Right cardiac atrium (tissue), 5 donors: ENCODE measurements at regions not wholly inside any gene's neighbourhood (a gene's known extent, or its start where the extent isn't known, plus 50 kb on each side); places are given as distances from the start of the nearest gene placed in this dataset.

Experiments used
- ATAC-seq, 2 donors: fragments of 200-7000 bp; cut with Tn5 transposase; one replicate each; pipeline versions ENCODE4 v1.8.0 to v1.9.1; 2020; ENCODE audit warnings: moderate library complexity in 2 of 2, mild to moderate bottlenecking in 1 of 2
- DNase-seq, 3 donors: peaks; one replicate each; pipeline ENCODE4 v3.0.0-alpha.2; 2020
- H3K27ac ChIP-seq: one replicate; pipeline ENCODE4 v1.5.1; 2013; ENCODE audit warnings: mild to moderate bottlenecking, low read length, control low read depth, moderate library complexity
- H3K27me3 ChIP-seq: one replicate; pipeline ENCODE4 v1.6.1; 2013; ENCODE audit not compliant: control insufficient read depth, insufficient read depth
- H3K4me1 ChIP-seq: one replicate; pipeline ENCODE4 v1.6.1; 2013; ENCODE audit warnings: low read length; ENCODE audit not compliant: control insufficient read depth, insufficient read depth
- H3K4me3 ChIP-seq: one replicate; pipeline ENCODE4 v1.5.1; 2013; ENCODE audit warnings: low read length, control low read depth
- H3K9me3 ChIP-seq: one replicate; pipeline ENCODE4 v1.6.1; 2013; ENCODE audit warnings: low read length; ENCODE audit not compliant: control insufficient read depth
- WGBS: extraction: QIAGEN DNeasy Blood & Tissue Kit; methylation state at CpG from one replicate; pipeline ENCODE4 v1.1.7; 2013; 5-methylcytosine and 5-hydroxymethylcytosine counted together
- intact Hi-C, 4 donors: fragments of 100-400 bp; cut with DNase I; formaldehyde crosslinking; loops; one replicate each; pipeline versions ENCODE4 v1.11.0 to v1.14.0; 2022 to 2023
- donor health status: healthy with polysubstance abuse.
- donor health status: DM: no; HTN: yes; CAD: no.
- donor health status: DM: no; HTN: no; CAD: no.
- donor health status: DM: no; HTN: yes; CAD: no; lungs with severe emphysema.
- donor health status: DM: yes; HTN: yes; CAD: no.

GRCh38 chrX:122572461-122572860 lies 611.6 kb upstream of the GRIA3 start:
- no peak overlapping the region for H3K4me3 ChIP-seq
- no peak overlapping the region for H3K27ac ChIP-seq
- DNase-seq: no peak
- no peaks in the 10 kb centered on the region for H3K27me3 ChIP-seq
- no peak for ATAC-seq
- no peaks in the 10 kb centered on the region for H3K9me3 ChIP-seq
- H3K4me1 ChIP-seq: no peaks in the 10 kb centered on the region
- 74% methylated on average over 4 of the region's 4 CpGs for WGBS
- intact Hi-C loops: no loop called here

- Histone ChIP-seq H3K27me3 (no peaks in the 10 kb centered on the region), H3K27ac (no peak overlapping the region), H3K9me3 (no peaks in the 10 kb centered on the region), H3K4me3 (no peak overlapping the region), H3K4me1 (no peaks in the 10 kb centered on the region)
- 77% methylated on average over 2 of the region's 2 CpGs for WGBS
- no peak for ATAC-seq
- DNase-seq: no peak
- intact Hi-C loops: no loop called here
Observed at GRCh38 chrX:122579036-122579435, 605.0 kb upstream of the GRIA3 start.

- 86% methylated on average over 2 of the region's 2 CpGs for WGBS
- Histone ChIP-seq H3K27me3 (no peaks in the 10 kb centered on the region), H3K4me1 (no peaks in the 10 kb centered on the region), H3K9me3 (no peaks in the 10 kb centered on the region), H3K4me3 (no peak overlapping the region), H3K27ac (no peak overlapping the region)
- ATAC-seq (no peak), DNase-seq (no peak)
- intact Hi-C loops: no loop called here
Observed at GRCh38 chrX:122579526-122579925, 604.6 kb upstream of the GRIA3 start.

GRCh38 chrX:122582280-122582974 lies 601.7 kb upstream of the GRIA3 start:
- Histone ChIP-seq H3K27ac (no peak overlapping the region), H3K9me3 (no peaks in the 10 kb centered on the region), H3K27me3 (no peaks in the 10 kb centered on the region), H3K4me3 (no peak overlapping the region), H3K4me1 (no peaks in the 10 kb centered on the region)
- WGBS: 74% methylated on average over 4 of the region's 4 CpGs
- ATAC-seq (no peak), DNase-seq (no peak)
- intact Hi-C loops: no loop called here

- Histone ChIP-seq H3K4me1 (no peaks in the 10 kb centered on the region), H3K4me3 (no peak overlapping the region), H3K27ac (no peak overlapping the region), H3K27me3 (no peaks in the 10 kb centered on the region), H3K9me3 (no peaks in the 10 kb centered on the region)
- DNase-seq (no peak), ATAC-seq (no peak)
- intact Hi-C loops: no loop called here
Observed at GRCh38 chrX:122582975-122583305, 601.1 kb upstream of the GRIA3 start.

GRCh38 chrX:122583551-122583950 lies 600.5 kb upstream of the GRIA3 start:
- Histone ChIP-seq H3K9me3 (no peaks in the 10 kb centered on the region), H3K4me3 (no peak overlapping the region), H3K27me3 (no peaks in the 10 kb centered on the region), H3K4me1 (no peaks in the 10 kb centered on the region), H3K27ac (no peak overlapping the region)
- intact Hi-C loops: no loop called here
- ATAC-seq (no peak), DNase-seq (no peak)
- 61% methylated on average over 3 of the region's 3 CpGs for WGBS

GRCh38 chrX:122584981-122585380 lies 599.1 kb upstream of the GRIA3 start:
- Histone ChIP-seq H3K4me3 (no peak overlapping the region), H3K4me1 (no peaks in the 10 kb centered on the region), H3K27ac (no peak overlapping the region), H3K9me3 (no peaks in the 10 kb centered on the region), H3K27me3 (no peaks in the 10 kb centered on the region)
- 39% methylated on average over 2 of the region's 2 CpGs for WGBS
- DNase-seq (no peak), ATAC-seq (no peak)
- intact Hi-C loops: no loop called here

GRCh38 chrX:122586831-122587230 lies 597.2 kb upstream of the GRIA3 start:
- no peaks in the 10 kb centered on the region for H3K9me3 ChIP-seq
- ATAC-seq (no peak), DNase-seq (no peak)
- WGBS: 72% methylated on average over 1 of the region's 1 CpG
- no peaks in the 10 kb centered on the region for H3K27me3 ChIP-seq
- no peak overlapping the region for H3K27ac ChIP-seq
- intact Hi-C loops: no loop called here
- H3K4me1 ChIP-seq: no peaks in the 10 kb centered on the region
- H3K4me3 ChIP-seq: no peak overlapping the region

- Histone ChIP-seq H3K4me3 (no peak overlapping the region), H3K4me1 (no peaks in the 10 kb centered on the region), H3K9me3 (no peaks in the 10 kb centered on the region), H3K27me3 (no peaks in the 10 kb centered on the region), H3K27ac (no peak overlapping the region)
- DNase-seq: no peak
- ATAC-seq: no peak
- WGBS: 56% methylated on average over 2 of the region's 2 CpGs
- intact Hi-C loops: no loop called here
Observed at GRCh38 chrX:122591546-122591945, 592.5 kb upstream of the GRIA3 start.

- Histone ChIP-seq H3K27me3 (no peaks in the 10 kb centered on the region), H3K4me3 (no peak overlapping the region), H3K27ac (no peak overlapping the region), H3K9me3 (no peaks in the 10 kb centered on the region), H3K4me1 (no peaks in the 10 kb centered on the region)
- DNase-seq: no peak
- no peak for ATAC-seq
- intact Hi-C loops: no loop called here
Observed at GRCh38 chrX:122596998-122597397, 587.1 kb upstream of the GRIA3 start.

GRCh38 chrX:122622795-122623194 lies 561.3 kb upstream of the GRIA3 start:
- no peak for ATAC-seq
- 79% methylated on average over 1 of the region's 1 CpG for WGBS

GRCh38 chrX:122625239-122625638 lies 558.8 kb upstream of the GRIA3 start:
- H3K4me3 ChIP-seq: no peak overlapping the region
- ATAC-seq (no peak), DNase-seq (no peak)
- intact Hi-C loops: no loop called here
- H3K27ac ChIP-seq: no peak overlapping the region
- H3K4me1 ChIP-seq: no peaks in the 10 kb centered on the region
- 77% methylated on average over 2 of the region's 2 CpGs for WGBS
- H3K9me3 ChIP-seq: no peaks in the 10 kb centered on the region
- no peaks in the 10 kb centered on the region for H3K27me3 ChIP-seq

More at GRCh38 chrX:122622795-122623194, 561.3 kb upstream of the GRIA3 start:
- Histone ChIP-seq H3K4me3 (no peak overlapping the region), H3K27me3 (no peaks in the 10 kb centered on the region), H3K4me1 (no peaks in the 10 kb centered on the region), H3K27ac (no peak overlapping the region), H3K9me3 (no peaks in the 10 kb centered on the region)
- intact Hi-C loops: no loop called here
- DNase-seq: no peak
